GM19328 (cell line): ENCODE measurements at regions not wholly inside any gene's neighbourhood (a gene's known extent, or its start where the extent isn't known, plus 50 kb on each side); places are given as distances from the start of the nearest gene placed in this dataset.
"Not testable (repeated sequence)": the region's sequence is repeated elsewhere in the genome, so short reads cannot be mapped to it uniquely, and the experiment has no call there.

Experiments
- ATAC-seq: cut with Tn5 transposase; IDR thresholded peaks from one replicate; pipeline ENCODE4 v1.9.1; 2021; ENCODE audit warnings: mild to moderate bottlenecking, moderate library complexity; ENCODE audit not compliant: unreplicated experiment

DNA sequence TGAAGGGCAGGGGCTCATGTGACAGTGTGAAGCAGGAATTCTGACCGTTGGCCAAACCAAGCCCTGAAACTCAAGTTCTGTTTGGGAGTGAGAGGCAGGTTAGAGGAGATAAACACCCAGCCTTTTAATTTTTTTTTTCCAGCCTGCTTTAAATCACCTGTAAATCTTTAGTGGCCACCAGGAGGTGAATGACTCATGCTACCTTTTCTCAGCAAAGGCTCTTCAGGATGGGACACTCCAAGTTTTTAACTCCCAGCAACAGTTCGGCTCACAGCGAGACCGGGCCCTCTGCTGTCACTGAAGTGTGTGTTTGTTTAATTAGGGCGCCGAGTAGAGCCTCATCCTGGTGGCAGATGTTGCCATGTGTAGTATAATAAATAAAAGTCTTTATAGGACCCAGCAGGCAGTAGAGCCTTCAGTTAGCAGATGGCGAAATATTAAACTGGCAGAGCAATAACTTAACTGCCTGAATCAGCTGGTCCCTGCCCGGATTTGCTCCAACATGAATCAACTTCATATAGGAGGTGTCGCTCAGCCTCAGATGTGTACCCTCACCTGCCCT, 180.3 kb downstream of the NPIPA7 start:
- not testable (repeated sequence) for ATAC-seq

DNA sequence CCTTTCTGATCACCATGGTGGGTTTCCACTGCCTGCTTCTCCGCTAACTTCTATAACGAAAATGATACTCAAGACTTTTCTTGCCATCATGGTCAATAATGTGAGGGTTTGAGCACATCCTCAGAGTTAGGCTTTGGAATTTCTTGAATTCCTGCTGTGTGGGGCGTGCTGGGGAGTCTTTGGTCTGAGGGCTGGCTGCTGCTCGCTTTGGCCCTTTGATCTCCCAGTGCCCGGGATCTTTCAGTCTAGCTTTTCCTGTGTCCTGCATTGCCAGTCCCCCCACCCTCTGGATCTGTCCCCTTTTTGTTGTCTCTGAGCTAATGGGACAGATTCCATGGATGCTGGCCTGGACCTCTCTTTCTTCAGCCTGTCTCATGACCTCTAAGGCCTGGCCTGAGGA, 182.6 kb downstream of the NPIPA7 start:
- not testable (repeated sequence) for ATAC-seq

DNA sequence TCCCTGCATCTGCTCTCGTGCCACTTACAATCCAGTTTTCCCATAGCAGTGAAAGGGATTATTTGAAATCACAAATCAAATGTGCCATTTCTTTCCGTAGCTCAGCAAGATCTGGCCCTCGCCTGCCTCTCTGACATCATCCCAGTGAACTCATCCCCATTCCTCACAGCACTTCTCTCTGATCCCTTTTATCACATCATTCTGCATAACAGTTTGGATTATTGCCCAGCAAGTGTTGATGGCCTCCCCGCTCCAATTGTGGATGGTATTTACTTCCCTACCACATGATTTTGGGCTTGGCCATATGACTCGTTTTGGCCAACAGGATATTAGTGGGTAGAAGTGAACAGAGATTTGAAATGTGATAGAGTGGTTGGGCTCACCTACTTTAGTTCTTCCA, 185.0 kb downstream of the NPIPA7 start:
- not testable (repeated sequence) for ATAC-seq

DNA sequence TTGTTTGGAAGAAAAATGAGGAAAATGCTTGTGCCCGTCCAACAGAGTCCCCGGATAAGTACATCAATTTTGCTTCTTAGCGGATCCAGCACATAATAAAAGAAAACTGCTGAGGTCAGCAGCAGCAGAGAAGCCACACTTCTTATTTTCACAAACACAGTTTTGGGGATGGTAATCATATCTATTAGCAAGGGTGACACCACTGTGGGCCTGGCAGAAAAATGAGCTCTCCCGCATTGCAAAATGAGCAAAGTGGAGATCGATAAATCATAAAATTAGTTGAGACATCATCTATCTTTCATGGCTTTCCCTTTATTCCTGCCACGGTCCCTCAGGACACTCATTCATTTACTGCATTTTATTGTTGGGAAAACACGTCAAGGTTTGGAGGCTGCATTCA, 186.4 kb downstream of the NPIPA7 start:
- ATAC-seq = not testable (repeated sequence)

DNA sequence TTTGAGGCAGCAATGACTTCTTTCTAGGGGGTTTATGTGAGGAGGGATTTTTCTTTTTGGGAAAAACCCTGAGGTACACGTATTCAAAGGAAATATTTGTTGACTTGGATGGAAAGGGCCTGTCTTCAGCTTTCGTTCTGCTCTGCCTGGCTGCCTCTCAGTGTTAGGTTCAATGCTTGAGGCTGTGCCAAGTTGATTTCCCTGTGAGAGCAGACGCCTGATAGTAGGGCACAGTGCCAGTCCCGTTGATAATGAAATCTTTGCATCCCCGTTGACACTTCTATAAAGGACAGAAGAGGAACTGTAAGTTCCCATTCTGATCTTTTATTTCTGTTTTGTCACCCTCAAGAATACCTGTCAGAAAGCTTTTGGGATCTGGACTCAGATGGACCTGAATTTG, 191.1 kb downstream of the NPIPA7 start:
- not testable (repeated sequence) for ATAC-seq

DNA sequence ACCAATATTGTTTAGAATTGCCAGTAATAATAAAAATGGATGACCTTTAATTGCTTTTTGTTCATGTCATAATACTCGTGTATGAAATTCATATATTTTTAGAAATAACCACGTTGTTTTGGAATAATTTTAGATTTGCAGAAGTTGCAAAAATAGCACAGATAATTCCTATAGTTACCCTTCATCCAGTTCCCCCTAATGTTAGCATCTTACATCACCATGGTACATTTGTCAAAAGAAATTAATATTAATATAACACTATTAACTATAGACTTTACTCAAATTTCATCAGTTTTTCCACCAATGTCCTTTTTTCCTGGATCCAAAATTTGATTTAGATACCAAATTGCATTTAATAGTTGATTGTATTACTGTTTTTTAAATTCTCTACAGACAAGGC, 191.9 kb downstream of the NPIPA7 start:
- not testable (repeated sequence) for ATAC-seq

DNA sequence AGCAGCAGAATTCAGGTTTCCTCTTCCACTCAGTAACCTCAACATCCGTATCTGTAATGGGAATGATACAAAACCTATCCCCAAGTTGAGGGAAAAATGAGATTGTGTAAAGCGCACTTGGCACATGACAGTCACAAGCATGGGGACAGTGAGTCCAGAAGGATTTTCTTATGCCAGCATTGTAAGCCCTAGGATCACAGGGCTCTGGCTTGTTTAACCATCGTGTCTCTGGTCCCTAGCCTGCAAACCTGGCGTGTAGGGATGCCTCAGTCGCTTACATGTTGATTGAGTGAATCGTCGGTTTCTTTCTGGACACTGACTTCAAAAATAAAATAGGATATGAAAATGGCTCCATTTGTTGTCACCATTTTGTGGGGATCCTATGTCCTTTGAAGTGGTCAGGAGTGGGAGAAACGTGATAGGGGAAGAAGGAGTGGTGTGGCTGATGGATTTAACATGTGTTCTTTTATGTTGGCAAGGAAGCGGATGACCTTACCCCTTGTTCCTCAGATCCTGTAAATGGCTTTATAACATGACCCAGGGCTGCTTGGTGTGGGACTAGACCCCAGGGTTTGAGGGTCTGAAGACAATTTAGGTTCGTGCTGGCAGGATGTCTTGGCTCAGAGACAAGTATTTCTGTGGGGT, 193.3 kb downstream of the NPIPA7 start:
- ATAC-seq = not testable (repeated sequence)

DNA sequence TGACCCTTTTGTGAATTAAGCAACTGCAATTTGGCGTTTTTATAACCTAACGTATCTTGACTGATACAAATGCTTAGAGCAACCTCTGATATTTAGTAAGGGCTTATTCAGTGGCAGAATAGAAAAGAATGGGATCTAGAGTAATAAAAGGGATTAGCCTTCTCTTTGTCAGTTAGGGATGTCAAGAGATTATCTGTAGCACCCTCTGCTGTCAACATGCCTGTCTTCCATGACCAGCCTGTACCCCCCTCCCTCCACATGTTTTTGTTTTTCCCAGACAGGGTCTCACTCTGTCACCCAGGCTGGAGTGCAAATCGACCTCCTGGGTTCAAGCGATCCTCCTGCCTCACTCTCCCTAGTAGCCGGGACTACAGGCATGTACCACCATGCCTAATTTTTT, 198.1 kb downstream of the NPIPA7 start:
- not testable (repeated sequence) for ATAC-seq

DNA sequence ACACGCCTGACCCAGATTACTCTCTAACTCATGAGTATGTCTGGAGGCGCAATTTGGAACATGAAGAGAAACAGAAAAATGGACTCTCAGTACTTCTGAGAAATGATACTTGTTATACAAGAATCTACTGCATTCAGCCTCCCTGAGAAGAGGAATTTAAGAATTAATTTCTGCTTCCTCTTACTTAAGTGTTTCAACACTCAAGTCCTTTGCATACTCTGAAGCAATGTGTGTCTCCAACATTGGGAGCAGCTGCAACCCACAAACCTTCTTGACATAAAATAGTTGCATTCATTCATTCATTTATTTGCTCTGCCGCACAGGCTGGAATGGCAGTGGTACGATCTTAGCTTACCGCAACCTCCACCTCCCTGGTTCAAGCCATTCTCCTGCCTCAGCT, 199.8 kb downstream of the NPIPA7 start:
- no peak for ATAC-seq

DNA sequence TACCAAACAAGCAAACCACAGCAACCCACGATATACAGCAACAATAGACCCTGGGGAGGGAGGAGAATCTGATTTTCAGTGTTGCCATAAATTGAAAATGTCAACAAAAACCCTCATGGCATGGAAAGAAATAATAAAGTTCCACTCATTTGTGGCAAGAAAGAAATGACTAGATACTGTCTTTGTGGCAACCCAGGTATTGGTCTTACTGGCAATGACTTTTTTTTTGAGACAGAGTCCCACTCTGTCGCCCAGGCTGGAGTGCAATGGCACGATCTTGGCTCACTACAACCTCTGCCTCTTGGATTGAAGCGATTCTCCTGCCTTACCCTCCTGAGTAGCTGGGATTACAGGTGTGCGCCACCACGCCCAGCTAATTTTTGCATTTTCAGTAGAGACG, 204.0 kb downstream of the NPIPA7 start:
- ATAC-seq = not testable (repeated sequence)

DNA sequence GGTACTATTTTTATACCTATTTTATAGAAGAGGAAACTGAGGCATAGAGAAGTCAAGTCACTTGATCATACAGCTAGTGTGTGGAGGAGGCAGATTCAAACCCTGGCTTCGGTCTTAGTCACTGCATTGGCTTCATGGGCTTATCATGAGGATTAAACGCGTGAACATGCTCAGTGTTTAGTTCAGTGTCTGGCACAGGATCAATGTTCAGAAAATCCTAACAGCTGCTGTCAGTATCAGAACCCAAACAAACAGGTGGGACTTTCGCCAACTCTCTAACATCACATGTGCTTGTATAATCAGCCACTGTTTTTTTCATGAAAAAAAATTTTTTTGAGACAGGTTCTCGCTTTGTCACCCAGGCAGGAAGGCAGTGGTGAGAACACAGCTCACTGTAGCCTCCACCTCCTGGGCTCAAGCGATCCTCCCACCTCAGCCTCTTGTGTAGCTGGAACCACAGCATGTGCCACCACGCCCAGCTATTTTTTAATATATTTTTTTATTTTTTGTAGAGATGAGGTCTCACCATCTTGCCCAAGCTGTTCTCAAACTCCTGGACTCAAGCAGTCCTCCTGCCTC, 207.2 kb downstream of the NPIPA7 start:
- ATAC-seq = not testable (repeated sequence)

DNA sequence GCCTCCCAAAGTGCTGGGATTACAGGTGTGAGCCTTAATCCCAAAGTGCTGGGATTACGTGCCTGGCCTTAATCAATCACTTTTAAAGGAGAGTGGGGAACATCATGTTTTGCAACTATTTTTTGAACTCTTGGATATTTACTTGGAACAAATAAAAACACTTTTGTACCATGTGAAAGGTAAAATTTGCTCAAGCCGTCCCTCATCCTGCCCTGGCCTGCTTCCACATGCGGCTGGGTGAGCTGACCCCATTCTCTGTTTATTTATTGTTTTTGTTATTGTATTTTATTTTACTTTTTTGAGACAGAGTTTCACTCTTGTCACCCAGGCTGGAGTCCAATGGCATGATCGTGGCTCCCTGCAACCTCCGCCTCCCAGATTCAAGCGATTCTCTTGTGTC, 208.0 kb downstream of the NPIPA7 start:
- not testable (repeated sequence) for ATAC-seq

DNA sequence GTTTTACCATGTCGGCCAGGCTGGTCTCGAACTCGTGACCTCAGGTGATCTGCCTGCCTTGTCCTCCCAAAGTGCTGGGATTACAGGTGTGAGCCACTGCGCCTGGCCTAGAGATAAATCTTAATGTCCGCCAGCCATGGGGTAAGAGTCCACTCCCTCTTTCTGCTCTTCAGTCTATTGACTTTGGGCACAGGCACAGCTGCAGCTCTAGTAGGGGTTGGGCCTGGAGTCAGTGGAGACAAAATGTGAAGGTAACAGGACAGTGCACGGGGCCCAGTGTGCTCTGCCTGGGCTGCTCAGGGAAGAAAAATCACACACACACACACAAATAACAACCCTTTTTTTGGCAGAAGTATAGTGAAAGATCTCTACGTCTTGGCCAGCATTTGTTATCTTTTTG, 209.5 kb downstream of the NPIPA7 start:
- not testable (repeated sequence) for ATAC-seq

DNA sequence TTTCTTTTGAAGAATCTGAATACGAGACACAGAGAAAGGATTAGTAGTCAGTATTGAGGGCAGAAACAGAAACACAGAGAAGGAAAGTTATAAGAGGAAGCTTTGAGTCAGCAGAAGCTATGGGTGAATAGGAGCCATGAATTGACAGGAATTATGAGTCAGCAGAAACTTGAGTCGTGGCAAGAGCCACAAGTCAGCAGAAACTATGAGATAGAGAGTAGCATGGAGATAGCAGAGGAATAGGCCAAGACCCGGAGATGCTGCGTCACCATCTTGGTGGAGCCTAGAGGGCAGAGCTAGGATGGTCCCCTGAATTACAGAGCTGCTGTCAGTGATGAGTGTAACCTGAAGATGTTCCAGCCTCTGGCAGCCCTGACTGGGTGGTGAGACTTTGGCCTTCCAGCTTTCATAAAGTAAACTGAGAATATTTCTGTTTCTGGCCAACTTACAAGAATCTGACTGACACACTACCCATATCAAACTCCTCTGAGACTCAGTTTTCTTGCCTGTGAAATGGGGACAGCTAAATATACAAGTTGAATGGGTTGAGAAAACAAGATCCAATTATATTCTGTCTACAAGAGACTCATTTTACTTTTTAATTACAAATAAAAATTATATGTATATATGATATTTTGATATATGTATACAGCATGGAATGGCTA, 211.8 kb downstream of the NPIPA7 start:
- not testable (repeated sequence) for ATAC-seq

DNA sequence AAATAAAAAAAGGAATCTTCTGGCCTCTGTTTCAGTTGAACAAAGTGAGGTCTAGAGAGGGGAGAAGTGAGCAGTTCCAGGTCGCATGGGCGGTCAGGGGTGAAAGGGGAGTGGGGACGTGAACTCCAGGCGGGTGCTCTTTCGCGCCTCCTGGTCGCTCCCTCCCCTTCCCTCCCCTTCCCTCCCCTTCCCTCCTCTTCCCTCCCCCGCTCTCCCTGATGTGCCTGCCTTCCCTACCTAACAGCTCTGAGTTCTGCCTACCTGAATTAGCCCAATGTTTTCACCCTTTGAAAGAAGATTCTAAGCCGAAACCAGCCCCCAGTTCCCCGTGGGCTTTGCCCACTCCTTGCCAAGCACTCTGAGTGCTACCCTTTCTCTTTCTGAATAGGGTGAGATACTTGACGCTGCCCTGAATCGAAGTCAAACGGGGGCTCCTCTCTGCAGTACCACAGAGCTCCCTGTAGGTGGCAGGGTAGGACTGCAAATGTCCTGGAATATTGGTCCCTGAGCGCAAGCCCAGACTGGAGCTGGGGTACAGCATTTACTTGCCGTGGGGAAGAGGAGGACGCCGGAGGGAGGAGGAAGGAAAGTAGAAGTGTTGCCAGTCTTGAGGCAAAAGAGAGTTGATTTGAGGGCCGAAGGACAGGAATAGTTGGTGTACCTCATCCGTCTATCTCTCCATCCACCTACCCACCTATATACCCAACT, 214.4 kb downstream of the NPIPA7 start:
- not testable (repeated sequence) for ATAC-seq

DNA sequence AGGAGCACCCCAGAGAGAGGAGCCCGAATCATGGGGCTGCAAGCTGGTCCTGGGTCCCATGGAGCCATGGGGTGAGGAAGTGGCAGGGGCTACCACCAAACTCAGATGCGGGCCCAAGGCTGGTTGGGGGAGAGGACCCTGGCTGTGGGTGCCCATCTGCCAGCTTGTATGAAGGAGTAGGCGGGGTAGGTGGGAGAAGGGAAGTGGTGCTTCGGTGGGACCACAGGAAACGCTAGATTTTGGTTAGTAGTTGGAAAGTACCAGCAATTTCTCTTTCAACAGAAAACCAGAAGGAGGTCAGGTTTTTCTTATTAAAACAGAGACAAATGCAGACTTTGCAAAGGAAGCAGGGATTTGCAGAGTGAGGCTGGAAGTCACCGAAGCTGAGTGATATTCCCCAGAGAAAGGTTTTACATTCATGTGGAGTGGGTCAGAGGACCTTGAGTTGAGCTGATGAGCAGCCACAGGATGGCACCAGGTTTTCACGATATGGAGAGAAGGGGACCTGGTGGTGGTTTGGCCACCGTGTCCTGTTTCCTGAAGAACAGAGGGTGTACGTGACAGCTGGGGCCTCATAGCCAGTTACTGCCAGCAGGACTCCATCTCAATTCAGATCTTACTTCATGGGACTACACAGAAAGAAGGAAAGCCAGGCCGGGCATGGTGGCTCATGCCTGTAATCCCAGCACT, 216.2 kb downstream of the NPIPA7 start:
- not testable (repeated sequence) for ATAC-seq

DNA sequence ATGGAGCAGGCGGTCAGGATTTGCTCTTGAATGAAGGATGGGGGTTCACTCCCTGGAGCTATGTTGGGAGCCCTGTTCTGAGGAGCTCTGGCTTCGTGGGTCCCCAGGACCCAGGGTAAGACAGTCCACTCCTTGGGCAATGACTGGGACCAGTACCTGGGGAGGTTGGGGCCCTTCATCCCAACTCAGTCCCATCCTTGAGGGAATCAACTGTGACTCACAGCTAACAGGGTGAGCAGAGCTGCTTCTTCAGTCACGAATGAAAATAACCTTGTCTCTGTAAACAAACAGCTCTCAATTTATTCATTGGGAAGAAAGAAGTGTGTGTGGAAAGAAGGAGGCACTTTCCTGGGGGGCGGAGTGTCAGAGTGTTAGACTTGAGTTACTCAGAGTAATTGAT, 222.3 kb downstream of the NPIPA7 start:
- not testable (repeated sequence) for ATAC-seq

DNA sequence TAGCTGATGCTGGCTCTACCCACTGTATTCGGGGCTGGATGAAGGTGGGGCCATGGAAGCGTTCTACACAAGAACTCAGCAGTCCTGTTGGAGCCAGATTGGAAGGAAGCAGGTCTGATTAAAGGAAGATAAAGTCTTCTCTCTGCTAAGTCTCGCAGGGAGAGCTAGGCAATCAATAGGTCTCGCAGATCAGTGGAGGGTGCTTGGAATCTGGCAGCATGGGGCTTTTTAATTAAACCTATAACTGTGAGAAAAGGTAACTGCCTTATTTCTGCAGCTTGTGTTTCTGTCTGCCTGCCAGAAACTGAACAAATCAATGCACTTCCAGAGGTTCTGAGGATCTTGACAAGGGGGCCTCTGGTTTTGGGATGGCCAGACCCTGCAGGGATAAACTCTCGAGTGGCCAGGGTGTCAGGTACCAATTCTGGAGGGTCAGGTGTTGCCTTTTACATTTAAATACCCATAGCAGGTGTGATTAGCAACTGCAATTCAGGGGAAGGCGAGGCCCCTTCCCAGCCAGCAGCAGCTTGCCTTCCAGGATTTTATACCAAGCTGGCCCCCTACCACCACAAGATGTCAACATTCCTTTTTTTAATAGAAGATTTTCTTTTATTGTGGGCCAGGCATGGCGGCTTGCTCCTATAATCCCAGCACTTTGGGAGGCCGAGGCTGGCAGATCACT, 228.6 kb downstream of the NPIPA7 start:
- not testable (repeated sequence) for ATAC-seq

DNA sequence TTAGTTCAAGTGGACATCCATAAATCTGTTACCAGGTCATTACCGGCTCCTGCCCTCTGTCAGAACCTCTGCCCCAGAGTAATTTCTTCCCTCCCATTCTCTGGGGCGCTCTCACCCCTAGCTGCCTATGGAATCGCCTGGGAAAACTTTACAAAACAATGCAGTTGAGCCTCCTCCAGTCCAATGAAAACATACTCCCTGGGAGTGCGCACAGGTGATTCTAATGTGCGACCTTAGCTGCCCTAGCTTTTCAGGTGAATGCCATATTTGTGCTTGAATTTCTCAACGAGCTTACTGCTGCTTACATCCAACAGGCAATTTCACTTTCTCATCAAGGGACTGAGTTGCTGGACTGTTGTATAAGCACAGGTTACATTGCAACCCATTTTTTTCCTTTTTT, 230.7 kb downstream of the NPIPA7 start:
- ATAC-seq = not testable (repeated sequence)

DNA sequence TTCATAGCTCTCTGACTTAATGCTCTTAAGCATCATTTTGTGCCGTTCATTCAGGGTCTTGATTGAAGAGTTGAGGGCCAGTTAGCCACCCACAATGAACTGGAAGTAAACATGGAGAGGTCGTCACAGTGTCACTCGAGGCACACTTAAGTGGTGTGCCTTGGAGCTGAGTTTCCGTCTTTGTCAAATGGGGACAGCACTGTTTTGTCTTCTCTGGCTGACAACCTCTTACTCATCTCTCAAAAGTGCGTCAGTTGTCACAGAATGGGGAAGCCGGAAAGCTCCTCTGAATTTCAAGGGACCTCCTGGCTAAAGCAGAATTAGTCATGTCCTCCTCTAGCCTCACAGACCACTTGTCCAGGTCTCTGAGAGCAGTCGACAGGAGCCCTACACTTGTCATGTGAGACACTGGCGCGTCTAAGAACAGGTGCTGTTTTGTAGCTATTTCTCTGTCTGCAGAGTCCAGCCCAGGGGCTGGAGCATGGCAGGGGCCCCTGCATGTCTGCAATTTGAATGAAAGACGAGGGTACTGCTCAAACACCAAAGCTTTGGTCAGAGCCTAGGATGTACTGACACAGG, 231.5 kb downstream of the NPIPA7 start:
- ATAC-seq = not testable (repeated sequence)
